CD4-positive, alpha-beta memory T cell (primary cell): ENCODE measurements at regions not wholly inside any gene's neighbourhood (a gene's known extent, or its start where the extent isn't known, plus 50 kb on each side); places are given as distances from the start of the nearest gene placed in this dataset.
"Not testable (repeated sequence)": the region's sequence is repeated elsewhere in the genome, so short reads cannot be mapped to it uniquely, and the experiment has no call there.

Source experiments
- CTCF ChIA-PET: fragments of 350-600 bp; sonication (Branson Sonifier 250); formaldehyde crosslinking; loops from one replicate; lab custom pipeline; 2021; ENCODE audit warnings: inconsistent platforms; ENCODE audit not compliant: partially characterized antibody; lab: Charles Lee
- POLR2A ChIA-PET: fragments of 350-600 bp; sonication (Branson Sonifier 250); formaldehyde crosslinking; loops from one replicate; lab custom pipeline; 2021; ENCODE audit not compliant: partially characterized antibody; lab: Charles Lee
- DNase-seq, 5 donors: peaks; one replicate each; pipeline versions ENCODE4 v3.0.0 to v3.0.0-alpha.2; 2020 to 2022; ENCODE audit warnings: mixed read lengths in 1 of 5
- H3K27ac ChIP-seq: one replicate; pipeline ENCODE4 v1.7.0; 2013; ENCODE audit warnings: low read depth, low read length
- H3K27me3 ChIP-seq: 2 replicates; pipeline ENCODE4 v1.7.0; 2013; ENCODE audit warnings: mild to moderate bottlenecking, low read length, moderate library complexity; ENCODE audit not compliant: insufficient read depth
- H3K36me3 ChIP-seq: 2 replicates; pipeline ENCODE4 v1.7.0; 2013; ENCODE audit warnings: mild to moderate bottlenecking, low read length, moderate library complexity; ENCODE audit not compliant: insufficient read depth
- H3K4me1 ChIP-seq: 2 replicates; pipeline ENCODE4 v1.7.0; 2013; ENCODE audit warnings: mild to moderate bottlenecking, low read length, moderate library complexity; ENCODE audit not compliant: insufficient read depth
- H3K4me3 ChIP-seq, 2 donors: one replicate each; pipeline ENCODE4 v1.7.0; 2013; ENCODE audit warnings: low read length in 2 of 2, mild to moderate bottlenecking in 1 of 2
- H3K9me3 ChIP-seq, 2 donors: one replicate each; pipeline ENCODE4 v1.7.0; 2013; ENCODE audit warnings: low read length in 2 of 2, control low read depth in 1 of 2; ENCODE audit not compliant: control insufficient read depth in 1 of 2
- H3K27ac Mint-ChIP-seq, 7 donors: one replicate each; pipeline ENCODE4 v1.8.0; 2020 to 2021; ENCODE audit warnings: mixed read lengths in 7 of 7, mild to moderate bottlenecking in 6 of 7, inconsistent platforms in 3 of 7, moderate library complexity in 3 of 7
- H3K27me3 Mint-ChIP-seq, 2 donors: one replicate each; pipeline ENCODE4 v1.8.0; 2020 to 2021; ENCODE audit warnings: mixed read lengths in 2 of 2
- H3K36me3 Mint-ChIP-seq, 2 donors: one replicate each; pipeline ENCODE4 v1.8.0; 2020 to 2021; ENCODE audit warnings: mixed read lengths in 2 of 2, inconsistent platforms in 1 of 2, mild to moderate bottlenecking in 1 of 2
- H3K4me1 Mint-ChIP-seq, 4 donors: one replicate each; pipeline ENCODE4 v1.8.0; 2020 to 2021; ENCODE audit warnings: mixed read lengths in 4 of 4, mild to moderate bottlenecking in 1 of 4
- H3K4me3 Mint-ChIP-seq, 8 donors: one replicate each; pipeline ENCODE4 v1.8.0; 2020 to 2021; ENCODE audit warnings: mixed read lengths in 8 of 8, mild to moderate bottlenecking in 7 of 8, moderate library complexity in 6 of 8, inconsistent platforms in 3 of 8
- H3K9me3 Mint-ChIP-seq, 8 donors: one replicate each; pipeline ENCODE4 v1.8.0; 2020 to 2021; ENCODE audit warnings: mixed read lengths in 8 of 8, mild to moderate bottlenecking in 5 of 8, inconsistent platforms in 3 of 8, moderate library complexity in 1 of 8
- intact Hi-C: fragments of 100-400 bp; cut with micrococcal nuclease; formaldehyde crosslinking; loops from one replicate; pipeline ENCODE4 v1.15.1; 2023

DNA sequence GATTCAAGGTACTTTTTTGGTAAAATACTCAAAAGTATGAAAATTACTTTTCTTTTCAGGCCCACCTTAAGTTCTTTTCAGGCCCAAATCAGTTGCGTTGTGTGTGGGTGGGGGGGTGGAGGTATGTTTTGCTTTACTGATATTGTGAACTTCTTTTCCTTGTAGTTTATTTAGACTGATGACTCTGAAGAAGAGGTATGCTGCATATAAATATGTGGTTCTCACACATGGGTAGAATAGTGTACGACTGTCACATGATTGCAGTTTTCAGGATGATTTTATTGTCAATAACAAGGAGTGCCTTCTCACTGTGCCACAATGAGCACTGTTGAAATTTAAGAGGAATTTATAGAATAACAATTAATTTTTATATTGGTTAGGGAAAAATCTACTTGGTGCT is 166.6 kb upstream of the ATP2B1 start:
- H3K9me3 Mint-ChIP-seq: peaks cover 0 to 14% (median 9%) of the 10 kb centered on the region in 8 donors
- DNase-seq: no peak
- H3K9me3 ChIP-seq: no peaks in the 10 kb centered on the region
- no peak overlapping the region for H3K27ac Mint-ChIP-seq
- no peak overlapping the region for H3K4me3 ChIP-seq
- peaks cover 16 to 26% (median 18%) of the 10 kb centered on the region in 4 donors for H3K4me1 Mint-ChIP-seq
- ChIA-PET CTCF (interaction anchor here (1.3 to 2.5 kb wide), 2 partner anchors 12 to 73 kb away, joined by 3 to 8 read pairs; no protein-coding TSS in a partner anchor), POLR2A (interaction anchor here (1.0 to 1.1 kb wide), 2 partner anchors 11 to 166 kb away, joined by 3 to 6 read pairs; no protein-coding TSS in a partner anchor)
- no peaks in the 10 kb centered on the region for H3K36me3 ChIP-seq
- H3K27me3 Mint-ChIP-seq: no peaks in the 10 kb centered on the region
- no peak overlapping the region for H3K27ac ChIP-seq
- no peaks in the 10 kb centered on the region for H3K27me3 ChIP-seq
- intact Hi-C loops: no loop called here
- H3K4me3 Mint-ChIP-seq: no peak overlapping the region
- peaks cover 23% of the 10 kb centered on the region for H3K4me1 ChIP-seq
- peaks cover 2 to 5% of the 10 kb centered on the region in 2 donors for H3K36me3 Mint-ChIP-seq

DNA sequence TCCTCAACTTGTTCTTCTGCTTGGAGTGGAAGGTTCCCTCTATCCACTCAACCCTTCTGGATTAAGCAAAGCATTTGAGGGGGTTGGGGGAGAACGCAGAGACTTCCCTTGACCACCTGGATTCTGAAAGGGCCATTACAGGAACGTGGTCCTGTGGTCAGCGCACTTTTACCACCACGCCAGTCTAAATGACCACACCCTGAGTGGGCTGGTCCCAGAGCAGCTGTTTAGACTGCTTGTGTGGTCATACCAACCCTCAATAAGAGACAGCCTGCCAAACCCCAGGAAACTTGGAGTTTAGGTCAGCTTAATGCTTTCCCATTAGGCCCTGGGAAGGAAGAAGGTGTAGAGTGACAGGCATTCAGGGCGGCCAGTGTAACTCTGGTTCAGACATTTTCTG is 165.5 kb upstream of the ATP2B1 start:
- H3K36me3 ChIP-seq: no peaks in the 10 kb centered on the region
- peaks cover 13% of the 10 kb centered on the region for H3K4me1 ChIP-seq
- H3K4me3 ChIP-seq: no peak overlapping the region
- DNase-seq: no peak
- POLR2A ChIA-PET: interaction anchor here (0.9 to 1.8 kb wide), 4 partner anchors 8 to 75 kb away, joined by 3 to 8 read pairs (median 3); no protein-coding TSS in a partner anchor
- Mint-ChIP-seq H3K4me1 (peaks cover 12 to 17% (median 14%) of the 10 kb centered on the region in 4 donors), H3K9me3 (peaks cover 0 to 20% (median 12%) of the 10 kb centered on the region in 8 donors), H3K4me3 (no peak overlapping the region), H3K27ac (no peak overlapping the region), H3K27me3 (no peaks in the 10 kb centered on the region), H3K36me3 (peaks cover 2 to 5% of the 10 kb centered on the region in 2 donors)
- CTCF ChIA-PET: interaction anchor here (1.3 to 2.5 kb wide), 2 partner anchors 11 to 74 kb away, joined by 3 to 8 read pairs; no protein-coding TSS in a partner anchor
- H3K9me3 ChIP-seq: no peaks in the 10 kb centered on the region
- H3K27me3 ChIP-seq: no peaks in the 10 kb centered on the region
- intact Hi-C loops: no loop called here
- H3K27ac ChIP-seq: no peak overlapping the region

DNA sequence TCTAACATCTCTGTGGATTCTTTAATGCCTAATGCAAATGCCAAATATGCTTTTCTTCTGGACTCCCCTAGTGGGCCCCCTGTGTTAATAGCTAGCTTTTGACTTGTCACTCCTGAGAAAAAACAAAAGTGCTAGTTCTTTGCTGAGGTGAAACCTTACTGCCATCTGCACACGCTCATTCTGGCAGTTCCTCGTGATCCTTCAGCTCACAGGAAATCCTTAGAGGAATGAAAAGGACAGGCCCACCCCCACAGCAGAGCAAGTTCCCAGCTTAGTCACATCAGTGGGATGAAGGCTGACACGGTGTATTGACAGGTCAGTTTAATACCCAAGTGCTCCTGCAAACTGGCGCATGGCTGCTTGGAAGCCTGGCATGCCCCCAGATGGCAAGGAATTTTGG is 165.1 kb upstream of the ATP2B1 start:
- intact Hi-C loops: no loop called here
- H3K27ac Mint-ChIP-seq: no peak overlapping the region
- no peaks in the 10 kb centered on the region for H3K9me3 ChIP-seq
- H3K36me3 ChIP-seq: no peaks in the 10 kb centered on the region
- H3K27ac ChIP-seq: no peak overlapping the region
- DNase-seq: no peak
- H3K4me3 Mint-ChIP-seq: no peak overlapping the region
- peaks cover 2 to 5% of the 10 kb centered on the region in 2 donors for H3K36me3 Mint-ChIP-seq
- H3K9me3 Mint-ChIP-seq: peaks cover 0 to 20% (median 12%) of the 10 kb centered on the region in 8 donors
- no peak overlapping the region for H3K4me3 ChIP-seq
- no peaks in the 10 kb centered on the region for H3K27me3 Mint-ChIP-seq
- ChIA-PET POLR2A (interaction anchor here (0.9 to 1.8 kb wide), 4 partner anchors 8 to 76 kb away, joined by 3 to 8 read pairs (median 3); no protein-coding TSS in a partner anchor), CTCF (interaction anchor here (2.5 kb wide), 1 partner anchor 10 kb away, joined by 8 read pairs; no protein-coding TSS in a partner anchor)
- H3K4me1 ChIP-seq: peaks cover 9% of the 10 kb centered on the region
- H3K27me3 ChIP-seq: no peaks in the 10 kb centered on the region
- H3K4me1 Mint-ChIP-seq: peaks cover 8 to 13% (median 11%) of the 10 kb centered on the region in 4 donors

DNA sequence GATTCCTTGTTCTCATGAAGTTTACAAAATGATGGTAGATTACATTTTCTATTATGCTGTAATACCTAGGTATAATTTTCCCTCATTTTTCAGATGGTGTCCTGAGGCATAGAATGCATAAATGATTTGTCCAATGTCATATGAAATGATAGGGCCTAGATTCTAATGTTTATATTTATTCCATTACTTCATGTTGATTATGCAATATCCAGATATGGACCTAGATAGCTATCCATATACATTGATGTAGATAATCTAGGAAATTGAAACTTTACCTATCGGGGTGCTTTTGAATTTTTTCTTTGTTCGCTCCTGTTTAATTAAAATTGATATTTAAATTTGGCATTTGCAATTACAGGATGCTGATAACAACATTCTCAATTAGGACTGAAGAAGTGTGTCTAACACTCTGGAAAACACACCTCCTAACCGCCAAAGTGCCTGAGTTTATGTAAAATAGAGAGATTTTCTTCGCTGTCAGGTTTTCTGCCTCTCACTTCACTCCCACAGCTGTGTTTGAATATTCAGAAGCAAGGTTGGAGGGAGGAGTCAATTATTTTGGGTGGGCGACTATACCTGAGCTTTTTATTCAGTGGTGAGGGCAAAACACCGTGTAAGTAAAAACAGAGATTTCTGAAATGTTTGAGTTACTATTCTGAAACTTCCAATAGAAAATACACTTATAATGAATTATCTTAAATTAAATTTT is 164.4 kb upstream of the ATP2B1 start:
- POLR2A ChIA-PET: interaction anchor here (1.2 to 1.8 kb wide), 2 partner anchors 9 to 12 kb away, joined by 3 to 8 read pairs; no protein-coding TSS in a partner anchor
- peaks cover 2% of the 10 kb centered on the region for H3K4me1 ChIP-seq
- Mint-ChIP-seq H3K4me3 (no peak overlapping the region), H3K27me3 (no peaks in the 10 kb centered on the region), H3K36me3 (peaks cover 2 to 5% of the 10 kb centered on the region in 2 donors), H3K27ac (no peak overlapping the region), H3K9me3 (peaks cover 0 to 20% (median 12%) of the 10 kb centered on the region in 8 donors), H3K4me1 (peaks cover 1 to 6% (median 5%) of the 10 kb centered on the region in 4 donors)
- H3K27ac ChIP-seq: no peak overlapping the region
- no peaks in the 10 kb centered on the region for H3K36me3 ChIP-seq
- no peaks in the 10 kb centered on the region for H3K27me3 ChIP-seq
- CTCF ChIA-PET: interaction anchor here (1.3 to 2.5 kb wide), 2 partner anchors 9 to 18 kb away, joined by 3 to 8 read pairs; no protein-coding TSS in a partner anchor
- no peak overlapping the region for H3K4me3 ChIP-seq
- no peaks in the 10 kb centered on the region for H3K9me3 ChIP-seq
- intact Hi-C loops: no loop called here
- DNase-seq: no peak

DNA sequence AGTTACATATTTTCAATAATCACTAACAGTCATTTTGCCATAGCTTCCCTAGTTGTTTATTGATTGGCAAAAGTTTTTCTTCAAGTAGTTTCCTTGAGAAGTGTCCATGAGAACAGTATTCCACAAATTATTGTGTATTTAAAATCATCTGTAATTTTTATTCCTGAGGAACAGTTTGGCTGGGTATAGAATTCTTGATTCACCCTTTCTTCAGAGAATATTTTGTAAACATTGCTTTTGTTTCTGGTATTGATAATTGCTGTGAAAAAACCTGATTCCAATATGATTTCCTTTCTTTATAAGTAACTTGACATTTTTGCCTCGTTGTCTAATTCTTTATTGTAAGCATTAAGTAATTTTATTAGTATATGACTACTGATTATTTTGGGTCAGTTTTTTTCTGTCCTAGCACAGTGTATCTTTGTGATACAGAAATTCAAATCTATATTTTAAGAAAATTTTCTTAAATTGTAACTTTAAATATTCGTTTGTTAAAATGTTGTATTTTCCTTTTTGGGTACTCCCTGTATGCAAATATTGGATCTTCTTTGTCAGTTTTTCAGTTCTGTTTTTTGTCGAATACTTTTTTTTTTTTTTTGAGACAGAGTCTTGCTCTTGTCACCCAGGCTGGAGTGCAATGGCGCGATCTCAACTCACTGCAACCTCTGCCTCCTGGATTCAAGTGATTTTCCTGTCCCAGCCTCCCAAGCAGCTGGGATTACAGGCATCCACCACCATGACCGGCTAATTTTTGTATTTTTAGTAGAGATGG is 162.0 kb upstream of the ATP2B1 start:
- Histone ChIP-seq H3K36me3 (no peaks in the 10 kb centered on the region), H3K27me3 (no peaks in the 10 kb centered on the region), H3K9me3 (no peaks in the 10 kb centered on the region), H3K4me1 (peaks cover 1% of the 10 kb centered on the region), H3K4me3 (no peak overlapping the region), H3K27ac (no peak overlapping the region)
- DNase-seq: no peak
- peaks cover 3 to 6% (median 4%) of the 10 kb centered on the region in 4 donors for H3K4me1 Mint-ChIP-seq
- peak overlapping the region in 1 of 7 donors; percentile 29 for H3K27ac Mint-ChIP-seq
- H3K9me3 Mint-ChIP-seq: peaks cover 0 to 20% (median 12%) of the 10 kb centered on the region in 8 donors
- H3K27me3 Mint-ChIP-seq: no peaks in the 10 kb centered on the region
- H3K36me3 Mint-ChIP-seq: peaks cover 2 to 5% of the 10 kb centered on the region in 2 donors
- ChIA-PET CTCF (no interaction called here), POLR2A (interaction anchor here (1.2 to 1.9 kb wide), 2 partner anchors 10 kb away, joined by 5 to 10 read pairs; no protein-coding TSS in a partner anchor)
- H3K4me3 Mint-ChIP-seq: no peak overlapping the region
- intact Hi-C loops: no loop called here

DNA sequence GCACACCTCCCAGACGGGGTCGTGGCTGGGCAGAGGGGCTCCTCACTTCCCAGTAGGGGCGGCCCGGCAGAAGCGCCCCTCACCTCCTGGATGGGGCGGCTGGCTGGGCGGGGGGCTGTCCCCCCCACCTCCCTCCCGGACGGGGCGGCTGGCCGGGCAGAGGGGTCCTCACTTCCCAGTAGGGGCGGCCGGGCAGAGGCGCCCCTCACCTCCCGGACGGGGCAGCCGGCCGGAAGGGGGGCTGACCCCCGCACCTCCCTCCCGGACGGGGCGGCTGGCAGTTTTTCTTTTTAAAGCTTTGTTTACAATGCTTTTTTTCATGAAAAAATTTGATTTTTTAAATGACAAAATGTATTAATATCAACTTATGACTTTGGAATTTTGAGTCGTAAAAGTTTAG is 159.0 kb upstream of the ATP2B1 start:
- intact Hi-C loops, DNase-seq, H3K4me3 Mint-ChIP-seq, H3K27ac ChIP-seq, H3K27ac Mint-ChIP-seq, H3K27me3 ChIP-seq, H3K9me3 ChIP-seq, H3K36me3 ChIP-seq, POLR2A ChIA-PET, CTCF ChIA-PET, H3K27me3 Mint-ChIP-seq, H3K4me3 ChIP-seq: not testable (repeated sequence)
- Mint-ChIP-seq H3K36me3 (peaks cover 5 to 10% of the 10 kb centered on the region in 2 donors), H3K4me1 (peaks cover 21 to 35% (median 28%) of the 10 kb centered on the region in 4 donors), H3K9me3 (peaks cover 2 to 21% (median 13%) of the 10 kb centered on the region in 8 donors)
- peaks cover 31% of the 10 kb centered on the region for H3K4me1 ChIP-seq
